KMS-11 (cell line): ENCODE measurements at regions not wholly inside any gene's neighbourhood (a gene's known extent, or its start where the extent isn't known, plus 50 kb on each side); places are given as distances from the start of the nearest gene placed in this dataset.

Experiments
- H2AFZ ChIP-seq: fragments of 200-600 bp; sonication (generic); 2 replicates; pipeline ENCODE4 v1.6.1; 2016; ENCODE audit warnings: antibody characterized with exemption, mixed run types, low read depth
- H3K27ac ChIP-seq: fragments of 200-600 bp; sonication (generic); 2 replicates; pipeline ENCODE4 v1.6.1; 2016; ENCODE audit warnings: mild to moderate bottlenecking, mixed run types
- H3K27me3 ChIP-seq: fragments of 200-600 bp; sonication (generic); 2 replicates; pipeline ENCODE4 v1.6.1; 2017; ENCODE audit warnings: mild to moderate bottlenecking, low read depth, mixed run types, moderate library complexity; ENCODE audit not compliant: insufficient read depth
- H3K36me3 ChIP-seq: fragments of 200-600 bp; sonication (generic); 2 replicates; pipeline ENCODE4 v1.6.1; 2017; ENCODE audit warnings: mild to moderate bottlenecking, mixed run types; ENCODE audit not compliant: insufficient read depth
- H3K4me1 ChIP-seq: fragments of 200-600 bp; sonication (generic); 2 replicates; pipeline ENCODE4 v1.6.1; 2016; ENCODE audit warnings: mild to moderate bottlenecking, low read depth, mixed run types; ENCODE audit not compliant: poor library complexity, severe bottlenecking
- H3K4me2 ChIP-seq: fragments of 200-600 bp; sonication (generic); 2 replicates; pipeline ENCODE4 v1.7.0; 2016; ENCODE audit warnings: mild to moderate bottlenecking, mixed run types
- H3K4me3 ChIP-seq: fragments of 200-600 bp; sonication (generic); IDR thresholded peaks from 2 replicates; pipeline ENCODE4 v1.6.1; 2017; ENCODE audit warnings: low read depth, low read length, mixed read lengths; ENCODE audit not compliant: insufficient read depth
- H3K79me2 ChIP-seq: fragments of 200-600 bp; sonication (generic); 2 replicates; pipeline ENCODE4 v1.6.1; 2016; ENCODE audit warnings: low read depth, mixed run types; ENCODE audit not compliant: insufficient read depth
- H3K9ac ChIP-seq: fragments of 200-600 bp; sonication (generic); 2 replicates; pipeline ENCODE4 v1.6.1; 2016; ENCODE audit warnings: mild to moderate bottlenecking, mixed run types
- H4K20me1 ChIP-seq: fragments of 200-600 bp; sonication (generic); 2 replicates; pipeline ENCODE4 v1.6.1; 2016; ENCODE audit warnings: mild to moderate bottlenecking, mixed run types; ENCODE audit not compliant: insufficient read depth
- TF ChIP-seq, protein P1 (sequence below): fragments of 200-600 bp; sonication (generic); conservative IDR thresholded peaks from 2 replicates; pipeline ENCODE4 v1.6.1; 2017; ENCODE audit warnings: low read depth, mild to moderate bottlenecking, antibody characterized with exemption, low read length, moderate library complexity, mixed read lengths

DNA sequence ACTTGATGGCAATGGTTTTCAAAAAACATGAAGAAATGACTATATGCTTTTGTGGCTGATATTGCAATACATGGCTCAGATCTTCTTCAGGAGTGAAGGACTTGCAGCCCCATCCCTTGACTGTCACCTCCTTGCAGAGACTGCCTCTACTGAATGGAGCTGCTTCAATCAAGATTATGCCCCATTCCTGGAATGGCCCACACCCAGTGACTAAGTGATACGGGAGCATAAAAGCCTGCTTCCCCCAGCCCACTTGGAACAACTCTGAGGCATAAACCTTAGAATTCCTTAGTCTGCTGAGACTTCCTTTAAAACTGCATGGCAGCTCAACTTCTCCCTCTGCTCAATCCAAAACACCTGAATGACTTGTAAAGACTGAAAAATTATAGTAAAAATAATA, 957.1 kb downstream of the SORCS3 start:
- TF ChIP-seq, protein P1, sequence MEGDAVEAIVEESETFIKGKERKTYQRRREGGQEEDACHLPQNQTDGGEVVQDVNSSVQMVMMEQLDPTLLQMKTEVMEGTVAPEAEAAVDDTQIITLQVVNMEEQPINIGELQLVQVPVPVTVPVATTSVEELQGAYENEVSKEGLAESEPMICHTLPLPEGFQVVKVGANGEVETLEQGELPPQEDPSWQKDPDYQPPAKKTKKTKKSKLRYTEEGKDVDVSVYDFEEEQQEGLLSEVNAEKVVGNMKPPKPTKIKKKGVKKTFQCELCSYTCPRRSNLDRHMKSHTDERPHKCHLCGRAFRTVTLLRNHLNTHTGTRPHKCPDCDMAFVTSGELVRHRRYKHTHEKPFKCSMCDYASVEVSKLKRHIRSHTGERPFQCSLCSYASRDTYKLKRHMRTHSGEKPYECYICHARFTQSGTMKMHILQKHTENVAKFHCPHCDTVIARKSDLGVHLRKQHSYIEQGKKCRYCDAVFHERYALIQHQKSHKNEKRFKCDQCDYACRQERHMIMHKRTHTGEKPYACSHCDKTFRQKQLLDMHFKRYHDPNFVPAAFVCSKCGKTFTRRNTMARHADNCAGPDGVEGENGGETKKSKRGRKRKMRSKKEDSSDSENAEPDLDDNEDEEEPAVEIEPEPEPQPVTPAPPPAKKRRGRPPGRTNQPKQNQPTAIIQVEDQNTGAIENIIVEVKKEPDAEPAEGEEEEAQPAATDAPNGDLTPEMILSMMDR: no peak
- Histone ChIP-seq H3K79me2 (no peaks in the 10 kb centered on the region), H3K27ac (no peak overlapping the region), H3K4me3 (no peak overlapping the region), H3K9ac (no peak overlapping the region), H2AFZ (no peak overlapping the region), H3K4me1 (no peaks in the 10 kb centered on the region), H4K20me1 (no peaks in the 10 kb centered on the region), H3K27me3 (no peaks in the 10 kb centered on the region), H3K4me2 (no peak overlapping the region), H3K36me3 (no peaks in the 10 kb centered on the region)

DNA sequence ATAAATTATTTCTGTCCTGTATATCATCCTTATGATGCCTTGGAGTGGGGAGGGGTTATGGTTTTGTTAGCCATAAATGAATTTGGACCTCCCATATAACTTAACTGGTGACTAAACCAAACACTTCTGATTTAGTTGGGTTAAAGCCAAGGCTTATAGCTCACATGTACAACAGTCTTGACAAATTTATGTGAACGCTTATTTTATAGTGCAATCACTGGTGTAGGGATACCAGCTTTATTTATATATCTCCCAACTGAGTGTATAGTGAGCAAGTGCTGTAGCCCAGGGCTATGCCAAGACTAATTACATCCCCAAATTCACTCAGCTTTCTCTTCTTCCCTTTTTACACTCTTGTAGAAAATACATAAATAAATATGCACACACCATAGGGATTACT, 956.2 kb downstream of the SORCS3 start:
- Histone ChIP-seq H2AFZ (no peak overlapping the region), H3K36me3 (no peaks in the 10 kb centered on the region), H3K4me3 (no peak overlapping the region), H3K79me2 (no peaks in the 10 kb centered on the region), H4K20me1 (no peaks in the 10 kb centered on the region), H3K9ac (no peak overlapping the region), H3K27ac (no peak overlapping the region), H3K4me1 (no peaks in the 10 kb centered on the region), H3K4me2 (no peak overlapping the region), H3K27me3 (no peaks in the 10 kb centered on the region)
- TF ChIP-seq, protein P1: no peak

DNA sequence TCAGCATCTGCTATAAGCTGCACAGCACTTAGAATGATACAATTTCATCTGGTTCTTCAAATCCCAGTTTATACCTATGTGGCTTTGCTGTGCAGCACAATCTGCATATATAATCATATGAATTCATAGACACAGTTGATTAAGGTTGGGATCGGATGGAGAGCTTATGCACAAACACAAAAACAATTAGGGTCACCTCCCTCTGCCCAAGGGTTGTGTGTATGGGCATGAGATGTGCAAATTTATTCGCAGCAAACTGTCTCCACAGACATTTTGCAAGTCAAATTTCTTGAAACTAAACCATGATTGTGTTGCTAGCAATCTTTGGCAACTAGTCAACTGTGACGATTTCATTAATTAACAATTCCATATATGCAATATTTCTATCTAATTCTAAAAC, 955.7 kb downstream of the SORCS3 start:
- TF ChIP-seq, protein P1: no peak
- no peaks in the 10 kb centered on the region for H3K27me3 ChIP-seq
- H3K9ac ChIP-seq: no peak overlapping the region
- no peak overlapping the region for H3K27ac ChIP-seq
- H2AFZ ChIP-seq: no peak overlapping the region
- H3K4me1 ChIP-seq: no peaks in the 10 kb centered on the region
- no peaks in the 10 kb centered on the region for H3K79me2 ChIP-seq
- H3K4me3 ChIP-seq: no peak overlapping the region
- H3K36me3 ChIP-seq: no peaks in the 10 kb centered on the region
- H3K4me2 ChIP-seq: no peak overlapping the region
- H4K20me1 ChIP-seq: no peaks in the 10 kb centered on the region

DNA sequence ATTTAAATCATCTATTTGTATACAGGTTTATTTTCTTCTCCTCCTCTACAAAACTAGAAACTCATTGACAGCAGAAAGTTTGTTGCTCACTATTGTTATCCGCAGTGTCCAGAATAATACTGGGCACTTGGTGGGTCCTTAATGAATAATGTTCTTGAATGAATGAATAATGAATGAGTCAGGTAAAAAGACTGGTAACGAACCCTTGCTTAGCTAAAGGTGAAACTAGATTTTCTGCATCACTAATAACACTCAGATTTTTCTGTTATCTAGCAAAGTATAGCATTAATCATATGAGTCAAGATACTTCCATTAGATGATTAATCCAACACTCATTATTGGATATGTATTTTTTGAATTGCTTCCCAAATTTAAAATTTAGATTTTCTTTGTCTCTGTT, 953.2 kb downstream of the SORCS3 start:
- H3K4me1 ChIP-seq: no peaks in the 10 kb centered on the region
- H3K36me3 ChIP-seq: no peaks in the 10 kb centered on the region
- no peaks in the 10 kb centered on the region for H3K79me2 ChIP-seq
- TF ChIP-seq, protein P1: no peak
- H4K20me1 ChIP-seq: no peaks in the 10 kb centered on the region
- H3K4me2 ChIP-seq: no peak overlapping the region
- no peak overlapping the region for H3K4me3 ChIP-seq
- no peak overlapping the region for H3K27ac ChIP-seq
- no peak overlapping the region for H2AFZ ChIP-seq
- no peak overlapping the region for H3K9ac ChIP-seq
- no peaks in the 10 kb centered on the region for H3K27me3 ChIP-seq

DNA sequence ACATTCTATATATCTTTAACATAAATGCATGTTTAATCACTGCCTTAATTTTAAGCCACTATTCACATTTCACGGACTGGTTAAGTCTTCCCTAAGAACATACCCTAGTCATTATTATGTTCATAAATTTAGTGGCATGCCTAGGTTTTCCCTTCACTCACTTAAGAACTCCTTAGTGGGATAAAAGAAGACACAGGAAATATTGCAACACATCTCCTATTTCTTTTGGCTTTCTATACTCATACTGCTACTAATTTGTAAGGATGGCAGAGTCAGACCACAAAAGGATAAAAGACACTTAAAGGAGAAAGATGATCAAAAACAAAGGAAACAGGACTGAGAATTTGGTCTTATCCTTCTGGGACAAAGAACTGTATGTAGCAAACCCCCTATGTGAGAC, 951.4 kb downstream of the SORCS3 start:
- no peak overlapping the region for H3K4me2 ChIP-seq
- no peaks in the 10 kb centered on the region for H3K4me1 ChIP-seq
- H4K20me1 ChIP-seq: no peaks in the 10 kb centered on the region
- no peak overlapping the region for H2AFZ ChIP-seq
- H3K27me3 ChIP-seq: no peaks in the 10 kb centered on the region
- no peaks in the 10 kb centered on the region for H3K79me2 ChIP-seq
- no peaks in the 10 kb centered on the region for H3K36me3 ChIP-seq
- TF ChIP-seq, protein P1: no peak
- H3K9ac ChIP-seq: no peak overlapping the region
- no peak overlapping the region for H3K4me3 ChIP-seq
- H3K27ac ChIP-seq: no peak overlapping the region
